K562 (cell line): ENCODE measurements at regions not wholly inside any gene's neighbourhood (a gene's known extent, or its start where the extent isn't known, plus 50 kb on each side); places are given as distances from the start of the nearest gene placed in this dataset.
"Not testable (repeated sequence)": the region's sequence is repeated elsewhere in the genome, so short reads cannot be mapped to it uniquely, and the experiment has no call there.

Experiments
- ATAC-seq: fragments of 200-7000 bp; cut with Tn5 transposase; 3 replicates; pipeline ENCODE4 v1.9.1; 2020; ENCODE audit warnings: moderate library complexity
- BruUV-seq: library from RNA; stranded (reverse); fragments of 400-500 nt; replicated peaks from 2 replicates; lab custom pipeline; 2021; lab: Mats Ljungman, UMichigan
- CTCF ChIA-PET: fragments of 300-600 bp; formaldehyde crosslinking; extraction: SDS; loops from one replicate; lab custom pipeline; 2021; ENCODE audit warnings: low intra/inter-chr PET ratio; lab: Yijun Ruan, JAX
- POLR2A ChIA-PET: fragments of 300-600, 350-650 bp; sonication (Branson Sonifier 250); formaldehyde crosslinking; extraction: SDS; loops from one replicate; lab custom pipeline; 2021; ENCODE audit warnings: antibody characterized with exemption, inconsistent platforms; lab: Yijun Ruan, JAX
- DNase-seq, 4 experiments: peaks; one replicate each; pipeline versions ENCODE4 v3.0.0 to v3.0.0-alpha.2; 2011 to 2018; ENCODE audit warnings: low spot score in 3 of 4, mixed read lengths in 3 of 4; ENCODE audit errors: extremely low read depth in 1 of 4
- FAIRE-seq: peaks from 2 replicates; lab custom pipeline; 2011; peaks lifted over from hg19 to GRCh38; lab: Jason Lieb, UNC
- H2AFZ ChIP-seq: 2 replicates; pipeline ENCODE4 v1.6.0; 2011; ENCODE audit warnings: low read depth, low read length, control low read depth, inconsistent platforms
- H3K27ac ChIP-seq: fragments of 200-600 bp; 3 replicates; pipeline ENCODE4 v1.8.0; 2011; ENCODE audit warnings: low read depth, mild to moderate bottlenecking, control low read depth, inconsistent platforms, low read length, moderate library complexity, mixed read lengths; ENCODE audit errors: extremely low read depth
- H3K27me3 ChIP-seq, 2 experiments: fragments of 300-600 bp in 1 of 2; 2 replicates in 1 of 2; 3 replicates in 1 of 2; pipeline versions ENCODE4 v1.6.0 to v1.8.0; 2011; ENCODE audit warnings: inconsistent platforms in 2 of 2, low read length in 2 of 2, mild to moderate bottlenecking in 1 of 2, mixed read lengths in 1 of 2, moderate library complexity in 1 of 2; ENCODE audit not compliant: control insufficient read depth in 2 of 2, insufficient read depth in 2 of 2
- H3K36me3 ChIP-seq: fragments of 300-600 bp; 3 replicates; pipeline ENCODE4 v1.8.0; 2011; ENCODE audit warnings: mild to moderate bottlenecking, low read length, inconsistent platforms; ENCODE audit not compliant: control insufficient read depth, insufficient read depth
- H3K4me1 ChIP-seq, 2 experiments: fragments of 200-600 bp in 1 of 2; replicated peaks in 1 of 2; 2 replicates in 1 of 2; 3 replicates in 1 of 2; pipeline versions ENCODE4 v1.5.1 to v1.8.0; 2011; ENCODE audit warnings: inconsistent platforms in 2 of 2, low read length in 2 of 2, mild to moderate bottlenecking in 1 of 2, mixed read lengths in 1 of 2, moderate library complexity in 1 of 2; ENCODE audit not compliant: control insufficient read depth in 2 of 2, insufficient read depth in 2 of 2
- H3K4me2 ChIP-seq: 2 replicates; pipeline ENCODE4 v1.6.1; 2011; ENCODE audit warnings: low read length, control low read depth, inconsistent platforms, mixed read lengths; ENCODE audit not compliant: insufficient read depth
- H3K4me3 ChIP-seq: fragments of 200-600 bp; sonication (generic), shearing (Covaris generic); 2 replicates; pipeline ENCODE4 v1.5.1; 2016; ENCODE audit warnings: control low read depth, inconsistent platforms
- H3K79me2 ChIP-seq: fragments of 200-600 bp; 3 replicates; pipeline ENCODE4 v1.8.0; 2011; ENCODE audit warnings: low read length, inconsistent platforms; ENCODE audit not compliant: control insufficient read depth, insufficient read depth
- H3K9ac ChIP-seq, 2 experiments: 2 replicates each; pipeline versions ENCODE4 v1.6.0 to v1.6.1; 2011; ENCODE audit warnings: low read depth in 2 of 2, low read length in 2 of 2, control low read depth in 1 of 2, inconsistent platforms in 1 of 2, mild to moderate bottlenecking in 1 of 2, mixed read lengths in 1 of 2; ENCODE audit not compliant: insufficient read depth in 1 of 2
- H3K9me1 ChIP-seq: one replicate; pipeline ENCODE4 v1.6.0; 2011; ENCODE audit warnings: inconsistent platforms, mild to moderate bottlenecking, low read length, moderate library complexity; ENCODE audit not compliant: control insufficient read depth, insufficient read depth
- H3K9me3 ChIP-seq: replicated peaks from 2 replicates; pipeline ENCODE4 v1.5.1; 2011; ENCODE audit warnings: low read depth, low read length, inconsistent platforms; ENCODE audit not compliant: control insufficient read depth, insufficient read depth
- H4K20me1 ChIP-seq: replicated peaks from 2 replicates; pipeline ENCODE4 v1.6.1; 2011; ENCODE audit warnings: low read length, inconsistent platforms, mixed read lengths; ENCODE audit not compliant: control insufficient read depth, insufficient read depth
- CEBPB ChIP-seq: fragments of 450-650 bp; IDR thresholded peaks from 2 replicates; pipeline ENCODE4 v1.6.1; 2016; ENCODE audit warnings: missing genetic modification characterization, missing compliant biosample characterization
- IRF2 ChIP-seq: sonication (generic); formaldehyde crosslinking; IDR thresholded peaks from 2 replicates; pipeline ENCODE4 v1.8.1; 2022; ENCODE audit warnings: mild to moderate bottlenecking, missing genetic modification reagents
- WGBS: fragments of 100-300 bp; shearing (Covaris generic); methylation state at CpG from one replicate; pipeline ENCODE4 v1.1.6; 2016; ENCODE audit warnings: low coverage, mixed read lengths; ENCODE audit not compliant: insufficient coverage; ENCODE audit errors: missing lambda C conversion rate; 5-methylcytosine and 5-hydroxymethylcytosine counted together
- in situ Hi-C: fragments of 300-500 bp; cut with MboI; formaldehyde crosslinking; loops from 4 replicates; pipeline ENCODE4 v1.15.0; 2018; ENCODE audit warnings: inconsistent platforms, mixed read lengths
- intact Hi-C: fragments of 100-400 bp; cut with micrococcal nuclease; formaldehyde crosslinking; loops from 2 replicates; pipeline ENCODE4 v1.14.2; 2022

DNA sequence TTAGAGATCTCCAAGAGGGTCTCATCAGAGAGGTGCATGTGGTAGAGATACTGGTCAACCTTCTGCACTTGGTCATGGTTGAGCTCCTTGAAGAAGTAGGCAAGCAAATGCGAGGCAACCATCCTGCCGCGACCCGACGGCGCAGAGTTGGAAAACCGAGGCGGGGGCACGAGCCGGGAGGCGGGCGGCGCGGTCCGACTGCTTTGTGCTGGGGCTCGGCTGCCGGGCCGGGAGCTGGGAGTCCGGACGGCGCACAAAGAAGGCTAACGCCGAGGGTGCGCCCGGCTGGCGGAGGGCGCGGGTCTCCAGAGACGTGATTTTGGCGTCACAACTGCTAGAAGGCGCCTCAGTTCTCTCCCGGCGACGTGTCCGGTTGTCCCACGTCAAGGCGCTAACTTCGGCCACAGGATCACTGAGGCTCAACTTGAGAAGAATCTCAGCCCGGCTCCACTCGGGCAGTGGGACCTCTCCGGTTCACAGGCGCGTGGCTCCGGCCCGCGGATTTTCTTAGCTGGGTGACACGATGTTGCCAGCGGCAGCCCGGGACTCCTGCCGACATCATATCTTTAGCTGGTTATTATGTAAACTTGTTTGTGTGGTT lies 154.3 kb downstream of the TENT5D start:
- ATAC-seq, H3K9ac ChIP-seq, H3K4me2 ChIP-seq, H3K79me2 ChIP-seq, H3K36me3 ChIP-seq, DNase-seq, H2AFZ ChIP-seq, H3K27ac ChIP-seq, H3K4me1 ChIP-seq, H3K4me3 ChIP-seq, H3K9me1 ChIP-seq, FAIRE-seq, BruUV-seq, H3K27me3 ChIP-seq, POLR2A ChIA-PET, CTCF ChIA-PET, H4K20me1 ChIP-seq, H3K9me3 ChIP-seq: not testable (repeated sequence)
- in situ Hi-C loops: loop anchor here (25.0 kb wide), 1 partner anchor 287 kb away; no protein-coding TSS in a partner anchor
- intact Hi-C loops: loop anchor here (5.0 kb wide), 2 partner anchors 62 to 337 kb away; no protein-coding TSS in a partner anchor
- WGBS: 45% methylated on average over 19 of the region's 50 CpGs

DNA sequence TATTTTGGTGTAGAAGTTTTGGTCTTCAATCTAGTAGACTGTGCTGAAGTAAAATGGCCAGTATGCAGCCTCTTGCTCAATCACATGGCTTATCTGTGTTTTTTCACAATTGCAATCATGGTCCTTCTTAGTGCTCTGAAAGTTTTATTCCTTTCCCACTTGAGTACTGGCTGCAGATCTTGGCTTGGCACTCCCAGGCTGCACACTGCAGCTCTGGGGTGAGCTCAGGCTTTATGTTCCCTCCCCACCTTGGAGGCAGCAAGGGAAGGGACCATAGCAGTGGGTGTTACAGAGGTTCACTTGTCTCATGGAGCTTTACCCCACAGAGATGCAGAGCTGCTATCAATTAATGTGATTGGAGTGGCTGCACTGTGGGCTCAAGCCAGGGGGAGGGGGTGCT lies 156.0 kb downstream of the TENT5D start:
- Histone ChIP-seq H3K79me2 (no peaks in the 10 kb centered on the region), H3K4me1 (no peaks in the 10 kb centered on the region; a peak in 1 of 5 replicates), H4K20me1 (no peaks in the 10 kb centered on the region), H3K27me3 (no peaks in the 10 kb centered on the region), H3K9ac (no peak overlapping the region), H2AFZ (no peak overlapping the region), H3K4me3 (no peak overlapping the region), H3K9me1 (no peaks in the 10 kb centered on the region), H3K4me2 (no peak overlapping the region), H3K9me3 (no peaks in the 10 kb centered on the region; the same call in 1 of the 2 replicates), H3K27ac (no peak overlapping the region), H3K36me3 (no peaks in the 10 kb centered on the region)
- peak; percentile 26; the same call in 1 of the 2 replicates for TF ChIP-seq CEBPB
- no peak for TF ChIP-seq IRF2 (CRISPR knock-in tag)
- DNase-seq: no peak
- POLR2A ChIA-PET: no interaction called here
- BruUV-seq: no TSS peak
- no peak for ATAC-seq
- intact Hi-C loops (loop anchor here (5.0 kb wide), 2 partner anchors 64 to 339 kb away; no protein-coding TSS in a partner anchor), in situ Hi-C loops (loop anchor here (25.0 kb wide), 1 partner anchor 289 kb away; no protein-coding TSS in a partner anchor)
- CTCF ChIA-PET: no interaction called here
- FAIRE-seq: no peak
